Keratinocyte (primary cell): ENCODE measurements at regions not wholly inside any gene's neighbourhood (a gene's known extent, or its start where the extent isn't known, plus 50 kb on each side); places are given as distances from the start of the nearest gene placed in this dataset.

Experiments used
- DNase-seq: peaks from one replicate; pipeline ENCODE4 v3.0.0-alpha.2; 2011; ENCODE audit warnings: low read depth, missing footprints, low spot score
- FAIRE-seq: peaks from 2 replicates; lab custom pipeline; 2011; peaks lifted over from hg19 to GRCh38; lab: Jason Lieb, UNC
- H2AFZ ChIP-seq: 2 replicates; pipeline ENCODE4 v1.6.0; 2012; ENCODE audit warnings: low read length, control low read depth, inconsistent platforms; ENCODE audit not compliant: control insufficient read depth
- H3K27ac ChIP-seq: 2 replicates; pipeline ENCODE4 v1.5.1; 2011; ENCODE audit warnings: low read length; ENCODE audit not compliant: control insufficient read depth, insufficient read depth
- H3K27me3 ChIP-seq: 3 replicates; pipeline ENCODE4 v1.6.0; 2011; ENCODE audit warnings: low read length; ENCODE audit not compliant: control insufficient read depth, insufficient read depth; ENCODE audit errors: extremely low read depth
- H3K36me3 ChIP-seq, 2 experiments: 2 replicates in 1 of 2; 3 replicates in 1 of 2; pipeline ENCODE4 v1.5.1; 2011; ENCODE audit warnings: low read length in 2 of 2, mild to moderate bottlenecking in 1 of 2; ENCODE audit not compliant: control insufficient read depth in 2 of 2, insufficient read depth in 2 of 2; ENCODE audit errors: extremely low read depth in 1 of 2
- H3K4me1 ChIP-seq: 3 replicates; pipeline ENCODE4 v1.5.1; 2011; ENCODE audit warnings: low read length; ENCODE audit not compliant: control insufficient read depth, insufficient read depth; ENCODE audit errors: extremely low read depth
- H3K4me2 ChIP-seq: 3 replicates; pipeline ENCODE4 v1.6.0; 2011; ENCODE audit warnings: low read depth, low read length; ENCODE audit not compliant: control insufficient read depth, insufficient read depth; ENCODE audit errors: extremely low read depth
- H3K4me3 ChIP-seq, 3 experiments: fragments of 200-600 bp in 1 of 3; sonication (generic) in 1 of 3; 2 replicates in 2 of 3; 3 replicates in 1 of 3; pipeline ENCODE4 v1.5.1; 2011 to 2016; ENCODE audit warnings: low read length in 3 of 3, mild to moderate bottlenecking in 3 of 3, control low read depth in 2 of 3, inconsistent platforms in 1 of 3, low read depth in 1 of 3, mixed read lengths in 1 of 3, mixed run types in 1 of 3, moderate library complexity in 1 of 3; ENCODE audit not compliant: control insufficient read depth in 2 of 3, insufficient read depth in 2 of 3; ENCODE audit errors: extremely low read depth in 1 of 3
- H3K79me2 ChIP-seq: 2 replicates; pipeline ENCODE4 v1.6.0; 2012; ENCODE audit warnings: low read length; ENCODE audit not compliant: control insufficient read depth, insufficient read depth
- H3K9ac ChIP-seq: 3 replicates; pipeline ENCODE4 v1.6.0; 2011; ENCODE audit warnings: low read length; ENCODE audit not compliant: control insufficient read depth, insufficient read depth; ENCODE audit errors: extremely low read depth
- H3K9me1 ChIP-seq: 3 replicates; pipeline ENCODE4 v1.6.0; 2011; ENCODE audit warnings: low read length; ENCODE audit not compliant: control insufficient read depth, insufficient read depth; ENCODE audit errors: extremely low read depth
- H3K9me3 ChIP-seq: 2 replicates; pipeline ENCODE4 v1.5.1; 2012; ENCODE audit warnings: low read depth, low read length; ENCODE audit not compliant: control insufficient read depth
- H4K20me1 ChIP-seq: 3 replicates; pipeline ENCODE4 v1.6.0; 2011; ENCODE audit warnings: low read length; ENCODE audit not compliant: control insufficient read depth, insufficient read depth; ENCODE audit errors: extremely low read depth
- CTCF ChIP-seq, 3 experiments: IDR thresholded peaks in 1 of 3; conservative IDR thresholded peaks in 1 of 3; optimal IDR thresholded peaks in 1 of 3; 2 replicates in 2 of 3; 3 replicates in 1 of 3; pipeline versions ENCODE3 to v1.5.1; 2011; ENCODE audit warnings: low read length in 3 of 3, mild to moderate bottlenecking in 3 of 3, moderate library complexity in 2 of 3, control low read depth in 1 of 3, inconsistent platforms in 1 of 3; ENCODE audit not compliant: insufficient read depth in 2 of 3; ENCODE audit errors: extremely low read depth in 1 of 3
- EZH2 ChIP-seq: IDR thresholded peaks from one replicate; pipeline ENCODE4 v1.6.1; 2012; ENCODE audit warnings: inconsistent platforms, mild to moderate bottlenecking, low read length, moderate library complexity
- dilution Hi-C: fragments of 300-500 bp; cut with MboI; formaldehyde crosslinking; loops from one replicate; pipeline ENCODE4 v1.7.0; 2020; ENCODE audit warnings: low sequenced_read_pairs; ENCODE audit not compliant: extremely low pct_ligation_motif_present

GRCh38 chr14:25485381-25485780, 435.4 kb upstream of the STXBP6 start:
- dilution Hi-C loops: no loop called here
- H3K4me2 ChIP-seq: no peak overlapping the region
- H3K27ac ChIP-seq: no peak overlapping the region
- TF ChIP-seq EZH2 (no peak), CTCF (optimal IDR thresholded peaks at IDR 0.05 in 1 of 3, IDR thresholded peaks at IDR 0.05 in 1 of 3, conservative IDR thresholded peaks at IDR 0.05 in 1 of 3; ENCODE audit: extremely low read depth in 1 of 3, insufficient read depth in 2 of 3, low read length in 3 of 3) (no peak)
- H3K36me3 ChIP-seq: no peaks in the 10 kb centered on the region
- H3K27me3 ChIP-seq: no peaks in the 10 kb centered on the region
- no peaks in the 10 kb centered on the region for H3K9me1 ChIP-seq
- H3K4me1 ChIP-seq: no peaks in the 10 kb centered on the region
- no peaks in the 10 kb centered on the region for H3K9me3 ChIP-seq
- no peak overlapping the region for H3K9ac ChIP-seq
- no peak overlapping the region for H3K4me3 ChIP-seq
- no peak for FAIRE-seq
- H4K20me1 ChIP-seq: no peaks in the 10 kb centered on the region
- H3K79me2 ChIP-seq: no peaks in the 10 kb centered on the region
- no peak for DNase-seq
- H2AFZ ChIP-seq: no peak overlapping the region

GRCh38 chr14:25484906-25485305, 435.0 kb upstream of the STXBP6 start:
- no peaks in the 10 kb centered on the region for H4K20me1 ChIP-seq
- no peak for DNase-seq
- no peak overlapping the region for H2AFZ ChIP-seq
- H3K36me3 ChIP-seq: no peaks in the 10 kb centered on the region
- H3K4me3 ChIP-seq: no peak overlapping the region
- H3K4me2 ChIP-seq: no peak overlapping the region
- H3K27me3 ChIP-seq: no peaks in the 10 kb centered on the region
- H3K9me3 ChIP-seq: no peaks in the 10 kb centered on the region
- TF ChIP-seq EZH2 (no peak), CTCF (optimal IDR thresholded peaks at IDR 0.05 in 1 of 3, IDR thresholded peaks at IDR 0.05 in 1 of 3, conservative IDR thresholded peaks at IDR 0.05 in 1 of 3; ENCODE audit: extremely low read depth in 1 of 3, insufficient read depth in 2 of 3, low read length in 3 of 3) (no peak)
- no peaks in the 10 kb centered on the region for H3K9me1 ChIP-seq
- dilution Hi-C loops: no loop called here
- H3K4me1 ChIP-seq: no peaks in the 10 kb centered on the region
- no peak for FAIRE-seq
- no peak overlapping the region for H3K27ac ChIP-seq
- no peaks in the 10 kb centered on the region for H3K79me2 ChIP-seq
- H3K9ac ChIP-seq: no peak overlapping the region
